GM18526 (cell line): ENCODE measurements at regions not wholly inside any gene's neighbourhood (a gene's known extent, or its start where the extent isn't known, plus 50 kb on each side); places are given as distances from the start of the nearest gene placed in this dataset.

Experiments
- POLR2A ChIP-seq: IDR thresholded peaks from 3 replicates; pipeline ENCODE4 v1.6.1; 2011; ENCODE audit not compliant: insufficient read length; ENCODE audit errors: extremely low read depth

DNA sequence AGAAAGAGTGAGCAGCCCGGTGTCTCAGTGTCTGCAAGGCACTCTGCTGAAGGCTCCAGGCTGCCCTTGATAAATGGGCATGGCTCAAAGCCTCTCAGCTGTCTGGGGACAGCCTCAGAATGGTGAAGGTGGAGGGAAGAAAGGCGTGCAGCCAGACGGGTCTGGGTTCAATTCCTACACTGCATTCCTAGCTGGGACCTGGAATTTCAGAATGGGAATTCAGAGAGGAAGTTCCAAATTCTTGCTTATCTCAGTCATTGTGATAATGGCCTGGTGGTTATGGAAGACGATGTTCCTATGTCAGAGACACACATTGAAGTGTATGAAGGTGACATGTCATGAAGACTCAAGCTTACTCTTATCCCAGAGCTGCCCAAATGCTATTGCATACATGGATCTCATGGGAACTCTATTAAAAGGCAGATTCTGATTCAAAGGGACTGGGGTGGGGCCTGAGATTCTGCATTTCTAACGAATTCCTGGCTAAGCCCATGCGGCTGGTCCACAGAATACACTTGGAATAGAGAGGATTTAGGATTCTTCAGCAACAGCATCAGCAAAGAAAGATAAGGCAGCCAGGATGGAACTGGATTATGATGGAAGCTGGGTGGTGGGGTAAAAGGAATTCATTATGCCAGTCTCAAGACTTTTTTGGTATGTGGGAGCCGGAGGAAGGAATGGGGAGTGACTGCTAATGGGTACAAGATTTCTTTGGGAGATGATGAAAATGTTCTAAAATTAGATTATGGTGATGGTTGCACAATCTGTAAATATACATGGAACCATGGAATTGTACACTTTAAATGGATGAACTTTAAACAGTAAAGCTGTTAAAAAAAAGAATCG is 82.6 kb upstream of the ZMIZ1 start:
- TF ChIP-seq POLR2A = no peak

DNA sequence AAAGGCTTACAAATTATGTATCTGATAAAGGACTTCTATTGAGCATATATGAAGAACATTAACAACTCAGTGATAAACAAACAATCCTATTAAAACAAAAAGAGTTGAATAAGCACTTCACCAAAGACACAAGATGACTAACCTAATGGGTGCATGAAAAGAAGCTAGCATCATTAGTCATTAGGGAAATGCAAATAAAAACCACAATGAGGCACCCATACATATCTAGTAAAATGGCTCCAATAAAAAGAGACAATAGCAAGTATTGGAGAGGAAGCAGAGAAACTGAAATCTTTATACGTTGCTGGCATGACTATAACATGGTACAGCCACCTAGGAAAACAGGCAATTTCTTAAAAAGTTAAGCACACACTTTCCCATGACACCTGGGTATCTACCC is 77.6 kb upstream of the ZMIZ1 start:
- TF ChIP-seq POLR2A = no peak

DNA sequence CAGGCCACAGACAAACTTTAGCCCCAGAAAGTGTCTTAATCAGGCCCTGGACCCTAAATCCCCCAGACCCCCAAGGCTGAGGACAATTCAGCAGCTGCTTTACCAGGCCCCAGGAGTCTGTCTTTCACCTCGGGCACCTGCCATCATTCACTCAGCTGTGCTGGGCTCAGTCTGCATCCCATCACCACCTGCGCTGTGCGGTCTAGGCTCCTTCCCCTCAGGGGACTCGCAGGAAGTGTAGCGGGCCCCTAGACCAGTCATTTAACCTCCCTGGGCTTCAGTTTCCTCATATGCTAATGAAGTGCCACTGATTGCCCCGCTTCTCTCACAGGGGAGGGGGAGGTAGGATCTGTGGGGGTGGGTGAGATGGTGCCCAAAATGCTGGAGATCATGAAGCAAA is 76.4 kb upstream of the ZMIZ1 start:
- no peak for TF ChIP-seq POLR2A

DNA sequence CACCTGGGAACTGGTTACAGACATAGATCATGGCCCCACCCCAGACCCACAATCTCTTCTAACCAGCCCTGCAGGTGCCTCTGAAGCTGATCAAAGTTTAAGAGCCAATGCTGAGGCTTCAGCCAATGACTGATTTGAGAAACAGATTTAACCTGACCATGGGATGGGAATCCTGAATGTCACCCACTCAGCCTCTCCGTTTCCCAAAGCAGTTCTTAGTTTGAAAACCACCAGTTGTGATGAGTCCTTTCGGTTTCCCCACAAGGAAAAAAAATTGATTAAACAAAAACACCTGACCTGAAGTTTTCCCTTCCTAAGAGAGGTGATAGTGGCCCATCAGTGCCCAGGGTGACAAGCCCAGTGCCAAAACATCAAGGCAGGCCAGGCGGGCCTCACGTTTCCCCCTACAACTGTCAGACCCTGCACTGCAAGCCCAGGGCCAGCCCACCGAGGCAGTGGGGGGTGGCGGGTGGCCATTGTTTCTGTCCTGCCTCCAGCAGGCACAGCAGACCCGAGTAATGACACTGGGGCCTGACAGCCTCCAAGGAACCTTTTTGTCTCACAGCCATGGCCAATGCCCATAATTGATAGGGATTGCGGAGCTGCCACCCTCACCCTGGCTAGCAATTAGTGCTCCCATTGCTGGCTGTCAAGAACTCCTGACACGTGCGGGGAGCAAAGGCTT is 75.4 kb upstream of the ZMIZ1 start:
- TF ChIP-seq POLR2A = no peak

DNA sequence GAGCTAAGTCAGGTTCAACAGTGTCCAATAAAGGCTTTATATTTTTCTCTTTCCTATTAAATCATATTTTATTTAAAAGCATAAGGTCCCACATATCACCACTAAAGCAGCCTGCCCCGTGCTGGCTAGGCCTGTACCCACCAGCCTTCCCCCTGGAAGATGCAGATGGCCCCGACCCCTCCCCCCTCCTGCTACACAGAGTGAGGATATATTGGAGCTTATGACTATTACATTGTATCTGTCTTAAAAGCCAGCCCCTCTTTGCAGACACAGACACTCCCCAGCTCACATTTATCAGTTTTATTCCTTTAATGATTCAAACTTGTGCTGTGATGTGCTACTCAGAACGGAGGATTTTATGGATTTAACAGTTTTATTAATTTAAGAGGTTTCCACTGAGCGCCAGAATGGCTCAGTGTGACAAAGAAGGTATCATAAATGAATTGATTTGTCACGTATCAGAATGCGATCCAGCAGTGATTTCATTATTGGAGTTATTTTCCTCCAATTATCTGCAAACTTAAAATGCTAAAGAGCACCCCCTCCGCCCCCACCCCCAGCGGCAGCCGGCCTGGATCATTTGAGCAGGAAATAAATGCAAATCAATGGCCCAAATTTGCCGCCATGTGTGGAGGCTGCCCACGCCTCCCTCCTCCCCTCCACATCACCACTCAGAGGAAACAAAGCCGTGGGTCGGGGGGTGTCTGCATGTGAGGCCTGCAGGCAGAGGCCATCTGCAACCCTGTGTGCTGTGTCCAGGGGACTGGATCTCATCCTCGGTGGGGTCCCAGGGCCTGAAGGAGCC is 72.6 kb upstream of the ZMIZ1 start:
- TF ChIP-seq POLR2A = no peak

DNA sequence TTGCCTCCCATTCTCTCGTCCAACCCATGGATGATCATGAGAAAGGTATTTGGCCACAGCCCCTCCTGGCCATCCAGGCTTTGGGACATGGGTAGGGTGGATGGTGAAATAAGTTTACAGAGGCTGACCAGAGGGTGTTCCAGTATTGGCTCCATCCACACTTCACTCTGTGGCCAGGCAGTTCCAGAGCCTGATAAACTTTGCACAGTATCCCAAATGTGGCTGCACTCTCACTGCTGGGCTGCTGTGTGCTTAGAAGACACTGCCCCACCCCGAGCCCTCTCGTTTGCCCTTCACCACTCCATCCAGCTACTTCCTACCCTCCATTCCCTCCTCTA is 72.0 kb upstream of the ZMIZ1 start:
- no peak for TF ChIP-seq POLR2A

DNA sequence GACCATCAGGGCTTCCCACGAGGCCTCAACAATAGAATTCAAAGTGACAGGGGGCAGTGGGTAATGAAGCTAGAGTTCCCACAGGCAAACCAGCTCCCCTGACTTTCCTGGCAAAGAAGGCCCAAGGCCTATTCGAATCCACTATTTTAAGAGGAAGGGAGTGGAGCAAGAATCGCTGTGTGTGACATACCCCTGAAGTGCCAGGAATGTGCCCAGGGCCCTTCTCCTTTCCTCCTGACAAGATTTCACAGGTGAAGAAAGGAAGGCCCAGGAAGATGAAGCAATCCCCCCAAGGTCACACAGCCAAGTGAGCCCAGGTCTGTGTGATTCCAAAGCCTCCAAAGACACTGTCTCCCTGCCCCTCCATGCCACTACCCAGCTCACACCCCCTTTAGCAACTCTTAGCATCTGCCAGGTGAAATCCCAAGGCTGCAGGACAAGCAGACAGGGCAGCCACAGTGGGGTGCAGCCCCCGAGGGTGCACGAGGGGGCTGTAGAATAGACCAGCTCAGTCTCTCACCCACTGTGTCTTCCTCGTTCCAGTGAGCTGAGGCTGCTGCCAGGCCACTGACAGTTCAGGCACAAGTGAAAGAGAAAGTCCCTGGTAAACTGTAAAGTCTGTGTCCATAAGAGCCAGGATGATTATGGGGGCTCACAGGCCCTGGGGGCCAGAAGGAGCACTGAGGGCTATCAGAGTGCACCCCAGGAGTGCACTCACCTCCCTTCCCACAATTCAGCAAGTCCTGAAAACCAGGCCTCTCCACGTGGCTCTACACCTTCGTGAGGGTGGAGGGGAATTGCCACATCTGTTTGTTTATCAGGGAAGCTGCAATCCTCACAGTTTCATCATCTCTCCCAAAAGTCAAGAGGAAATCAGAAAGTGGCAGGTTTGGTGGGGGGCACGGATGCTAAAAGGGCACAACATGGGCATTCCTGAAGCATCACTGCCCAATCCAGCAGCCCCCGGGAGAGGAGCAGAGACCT is 70.8 kb upstream of the ZMIZ1 start:
- TF ChIP-seq POLR2A = no peak

DNA sequence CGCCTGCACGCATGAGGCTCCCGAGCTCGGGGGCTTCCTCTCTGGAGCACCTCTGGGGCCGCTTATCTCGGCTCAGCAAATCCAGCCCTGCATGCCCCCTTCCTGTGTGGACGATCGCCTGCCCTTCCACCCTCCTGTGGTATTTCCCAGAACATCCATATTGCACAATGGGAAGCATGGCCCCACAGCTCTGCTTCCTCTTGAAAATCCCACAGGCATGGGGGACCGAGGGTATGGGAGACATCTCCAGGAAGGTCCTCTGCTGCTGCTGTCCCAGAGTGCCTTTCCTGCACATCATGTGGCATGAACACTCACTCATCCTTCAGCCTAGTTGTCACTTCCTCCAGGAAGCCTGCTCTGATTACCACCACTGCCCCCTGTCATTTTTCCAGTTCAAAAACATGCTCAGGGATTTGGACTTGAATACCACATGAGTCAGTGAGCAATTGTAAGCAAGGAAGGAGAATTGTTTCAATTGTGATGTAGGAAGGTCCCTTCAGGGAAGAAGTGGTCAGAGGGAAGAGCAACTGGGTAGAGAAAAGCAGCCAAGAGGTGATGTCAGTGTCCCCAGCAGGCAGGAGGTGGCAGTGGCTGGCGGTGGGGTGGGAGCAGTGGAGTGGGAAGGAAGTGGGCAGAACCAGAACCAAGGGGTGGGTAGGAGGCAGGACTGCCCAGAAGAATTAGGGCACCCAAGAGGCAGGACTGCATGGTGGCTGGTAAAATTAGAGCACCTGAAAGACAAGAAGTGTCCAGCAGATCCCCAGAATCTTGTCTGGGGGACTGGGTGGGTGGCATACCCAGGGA is 67.5 kb upstream of the ZMIZ1 start:
- no peak for TF ChIP-seq POLR2A

DNA sequence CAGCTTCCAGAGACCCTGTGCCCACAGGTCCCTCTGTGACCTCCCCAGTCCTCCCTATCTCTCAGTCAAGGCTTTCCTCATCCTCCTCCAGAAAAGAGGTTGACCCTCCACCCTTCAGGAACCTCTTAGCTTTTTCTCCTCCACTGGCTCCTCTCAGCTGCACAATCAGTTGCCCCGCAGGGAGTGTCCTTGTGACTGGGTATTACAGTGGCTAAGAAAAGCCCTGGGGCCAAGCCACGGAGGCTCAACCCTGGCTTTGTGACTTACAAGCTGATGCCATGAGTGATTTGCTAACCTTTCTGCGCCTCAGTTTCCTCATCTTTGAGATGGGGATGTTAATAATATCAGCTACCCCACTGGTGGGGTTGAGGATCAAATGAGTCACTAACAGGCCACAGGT is 66.4 kb upstream of the ZMIZ1 start:
- no peak for TF ChIP-seq POLR2A

DNA sequence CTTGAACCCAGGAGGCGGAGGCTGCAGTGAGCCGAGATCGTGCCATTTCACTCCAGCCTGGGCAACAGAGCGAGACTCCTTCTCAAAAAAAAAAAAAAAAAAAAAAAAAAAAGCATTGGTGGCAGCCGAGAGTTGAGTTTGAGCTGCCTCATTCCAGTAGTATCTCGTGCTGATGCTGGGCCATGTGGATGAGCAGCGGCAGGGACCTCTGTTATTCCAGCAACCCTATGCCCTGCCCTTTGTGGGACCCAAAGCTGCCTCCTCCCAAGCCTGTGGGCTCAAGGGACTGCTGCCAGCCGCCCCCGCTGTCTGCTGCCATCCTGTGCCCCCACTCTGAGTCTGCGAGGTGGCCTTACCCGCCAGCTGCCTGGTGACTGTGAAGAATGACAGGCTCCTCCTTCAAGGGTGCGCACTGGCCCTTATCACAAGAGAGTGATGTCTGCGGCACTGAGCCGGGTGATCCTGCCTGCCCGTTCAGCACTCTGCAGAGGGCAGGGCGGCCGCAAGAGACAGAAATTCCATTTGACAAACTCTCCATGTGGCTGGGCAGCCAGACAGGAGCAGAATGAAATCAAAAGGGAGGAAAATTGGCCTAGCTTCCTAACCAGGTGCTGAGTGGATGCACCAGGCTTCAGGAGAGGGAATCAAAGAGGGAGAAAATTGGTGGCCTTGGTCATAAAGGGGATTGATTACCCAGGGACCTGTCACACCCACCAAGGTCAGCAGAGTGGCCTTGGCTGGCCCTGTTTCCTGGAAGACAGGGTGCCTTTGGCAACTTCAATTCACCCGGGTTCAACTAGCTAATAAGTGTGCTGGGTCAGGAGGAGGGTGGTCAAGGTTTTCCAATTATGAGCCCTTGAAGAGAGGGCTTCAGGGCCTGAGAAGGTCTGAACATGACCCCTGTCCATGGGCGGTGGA is 65.3 kb upstream of the ZMIZ1 start:
- no peak for TF ChIP-seq POLR2A

DNA sequence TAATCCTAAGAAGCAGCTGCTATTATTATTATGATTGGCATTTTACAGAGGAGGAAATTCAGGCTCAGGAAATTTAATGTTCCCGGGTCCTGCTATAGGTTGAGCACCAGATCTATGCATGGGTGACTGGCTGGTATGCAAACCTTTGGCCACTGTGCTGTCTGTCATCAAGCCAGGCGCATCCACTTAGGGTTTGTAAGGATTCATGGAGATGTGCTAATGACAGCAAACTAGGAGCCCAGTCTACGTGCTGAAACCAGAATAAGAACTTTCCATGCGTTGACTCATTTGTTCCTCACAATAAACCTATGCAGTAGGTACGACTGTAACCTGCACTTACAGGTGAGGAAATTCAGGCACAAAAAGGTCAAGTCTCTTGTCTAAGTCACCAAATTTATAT is 64.5 kb upstream of the ZMIZ1 start:
- no peak for TF ChIP-seq POLR2A

DNA sequence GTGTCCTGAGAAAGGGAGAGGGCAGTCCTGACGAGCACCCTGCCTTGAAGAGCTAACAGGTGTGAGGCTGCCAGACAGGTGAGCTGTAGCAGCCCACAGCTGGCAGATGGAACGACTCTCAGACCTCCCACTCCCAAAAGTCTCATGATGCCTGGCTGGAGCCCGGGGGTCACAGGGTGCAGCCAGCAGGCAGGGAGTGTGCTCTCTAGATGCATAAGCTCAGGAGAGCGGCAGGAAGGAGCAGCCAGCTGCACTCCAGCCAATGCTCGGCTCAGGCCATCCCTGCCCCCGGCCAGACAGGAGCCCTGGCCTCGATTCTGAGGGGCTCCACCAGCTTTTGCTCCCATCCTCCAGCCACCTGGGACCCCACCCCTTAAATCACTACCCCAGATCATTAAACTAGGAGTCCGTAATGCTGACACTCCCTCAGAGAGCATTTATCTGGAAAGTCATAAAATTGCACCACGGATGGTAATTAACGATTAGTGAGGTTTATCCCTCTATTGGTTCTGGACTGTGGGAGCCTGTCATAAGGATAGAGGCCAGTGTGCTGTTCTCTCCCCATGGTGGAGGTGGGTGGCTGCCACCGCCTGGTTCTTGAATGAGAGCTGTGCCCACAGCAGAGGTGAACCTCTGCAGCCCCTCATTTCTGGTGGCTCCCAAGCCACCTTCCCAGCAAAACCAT is 63.5 kb upstream of the ZMIZ1 start:
- no peak for TF ChIP-seq POLR2A
